ENCODE measurements at regions not wholly inside any gene's neighbourhood (a gene's known extent, or its start where the extent isn't known, plus 50 kb on each side); places are given as distances from the start of the nearest gene placed in this dataset.

GRCh38 chr11:106233191-106233590, 155.7 kb downstream of the AASDHPPT start:
- H3K27ac ChIP-seq = no peak overlapping the region
- TF ChIP-seq ZFX (IDR thresholded peaks at IDR 0.05) (no peak), CTCF (conservative IDR thresholded peaks at IDR 0.05) (no peak)

GRCh38 chr11:106234794-106235193, 157.3 kb downstream of the AASDHPPT start:
- no peak overlapping the region for H3K27ac ChIP-seq
- TF ChIP-seq ZFX (IDR thresholded peaks at IDR 0.05) (no peak), CTCF (conservative IDR thresholded peaks at IDR 0.05) (no peak)

GRCh38 chr11:106236295-106236694, 158.8 kb downstream of the AASDHPPT start:
- H3K27ac ChIP-seq = no peak overlapping the region
- TF ChIP-seq ZFX (IDR thresholded peaks at IDR 0.05) = no peak
- no peak for TF ChIP-seq CTCF (conservative IDR thresholded peaks at IDR 0.05)

- H3K27ac ChIP-seq = no peak overlapping the region
- TF ChIP-seq ZFX (IDR thresholded peaks at IDR 0.05) (no peak), CTCF (conservative IDR thresholded peaks at IDR 0.05) (no peak)
Observed at GRCh38 chr11:106238704-106239360, 161.4 kb downstream of the AASDHPPT start.

- TF ChIP-seq CTCF (conservative IDR thresholded peaks at IDR 0.05) (no peak), ZFX (IDR thresholded peaks at IDR 0.05) (no peak)
- H3K27ac ChIP-seq = no peak overlapping the region
Observed at GRCh38 chr11:106241601-106242257, 164.3 kb downstream of the AASDHPPT start.

- TF ChIP-seq CTCF (conservative IDR thresholded peaks at IDR 0.05) (no peak), ZFX (IDR thresholded peaks at IDR 0.05) (no peak)
- no peak overlapping the region for H3K27ac ChIP-seq
Observed at GRCh38 chr11:106242718-106243415, 165.4 kb downstream of the AASDHPPT start.

- no peak for TF ChIP-seq ZFX (IDR thresholded peaks at IDR 0.05)
- TF ChIP-seq CTCF (conservative IDR thresholded peaks at IDR 0.05) = no peak
- no peak overlapping the region for H3K27ac ChIP-seq
Observed at GRCh38 chr11:106246495-106246894, 169.0 kb downstream of the AASDHPPT start.
